SK-N-SH (cell line): ENCODE measurements at regions not wholly inside any gene's neighbourhood (a gene's known extent, or its start where the extent isn't known, plus 50 kb on each side); places are given as distances from the start of the nearest gene placed in this dataset.

ENCODE experiments used
- CTCF ChIA-PET: fragments of 300-600, 350-600 bp; formaldehyde crosslinking; extraction: SDS; loops from one replicate; lab custom pipeline; 2021; lab: Yijun Ruan, JAX
- POLR2A ChIA-PET: fragments of 350-600 bp; sonication (Branson Sonifier 250); formaldehyde crosslinking; extraction: SDS; loops from one replicate; lab custom pipeline; 2020; ENCODE audit warnings: antibody characterized with exemption, inconsistent platforms; lab: Yijun Ruan, JAX
- DNase-seq: peaks from one replicate; pipeline ENCODE4 v3.0.0; 2012
- H2AFZ ChIP-seq: fragments of 200-600 bp; sonication (generic); 2 replicates; pipeline ENCODE4 v1.8.1; 2016; ENCODE audit warnings: antibody characterized with exemption, mild to moderate bottlenecking, low read depth
- H3F3A ChIP-seq: fragments of 200-600 bp; sonication (generic); replicated peaks from 2 replicates; pipeline ENCODE3; 2016; ENCODE audit warnings: antibody characterized with exemption, mild to moderate bottlenecking; ENCODE audit not compliant: insufficient read depth
- H3K27ac ChIP-seq, 2 experiments: fragments of 200-500 bp in 1 of 2; fragments of 200-600 bp in 1 of 2; sonication (Bioruptor generic) in 1 of 2; sonication (generic), shearing (Covaris generic) in 1 of 2; 2 replicates each; pipeline versions ENCODE4 v1.5.1 to v1.6.1; 2014 to 2016; ENCODE audit warnings: low read depth in 2 of 2, inconsistent platforms in 1 of 2, low read length in 1 of 2, mild to moderate bottlenecking in 1 of 2, mixed read lengths in 1 of 2
- H3K27me3 ChIP-seq: fragments of 200-600 bp; sonication (generic), shearing (Covaris generic); 2 replicates; pipeline ENCODE4 v1.6.1; 2016; ENCODE audit warnings: mixed run types; ENCODE audit not compliant: insufficient read depth
- H3K36me3 ChIP-seq, 2 experiments: fragments of 200-500 bp in 1 of 2; fragments of 200-600 bp in 1 of 2; sonication (Bioruptor generic) in 1 of 2; sonication (generic) in 1 of 2; replicated peaks in 1 of 2; 2 replicates each; pipeline versions ENCODE3 to v1.5.1; 2014 to 2016; ENCODE audit warnings: low read length in 1 of 2, mild to moderate bottlenecking in 1 of 2; ENCODE audit not compliant: insufficient read depth in 2 of 2, control insufficient read depth in 1 of 2
- H3K4me1 ChIP-seq, 2 experiments: fragments of 200-500 bp in 1 of 2; fragments of 200-600 bp in 1 of 2; sonication (Bioruptor generic) in 1 of 2; sonication (generic), shearing (Covaris generic) in 1 of 2; 2 replicates each; pipeline versions ENCODE4 v1.5.1 to v1.6.1; 2014 to 2016; ENCODE audit warnings: low read depth in 1 of 2, low read length in 1 of 2, mixed run types in 1 of 2; ENCODE audit not compliant: insufficient read depth in 2 of 2, control insufficient read depth in 1 of 2
- H3K4me2 ChIP-seq: fragments of 200-600 bp; sonication (generic), shearing (Covaris generic); 2 replicates; pipeline ENCODE4 v1.6.1; 2017; ENCODE audit warnings: mixed run types
- H3K4me3 ChIP-seq, 2 experiments: fragments of 200-500 bp in 1 of 2; fragments of 200-600 bp in 1 of 2; sonication (Bioruptor generic) in 1 of 2; sonication (generic), shearing (Covaris generic) in 1 of 2; 2 replicates each; pipeline versions ENCODE4 v1.5.1 to v1.8.1; 2014 to 2016; ENCODE audit warnings: low read depth in 2 of 2, inconsistent platforms in 1 of 2, low read length in 1 of 2, mild to moderate bottlenecking in 1 of 2, mixed read lengths in 1 of 2, moderate library complexity in 1 of 2
- H3K79me2 ChIP-seq: fragments of 200-600 bp; sonication (generic); 2 replicates; pipeline ENCODE4 v1.8.1; 2017; ENCODE audit warnings: mild to moderate bottlenecking; ENCODE audit not compliant: insufficient read depth
- H3K9ac ChIP-seq: fragments of 200-600 bp; sonication (generic); 2 replicates; pipeline ENCODE4 v1.6.1; 2017; ENCODE audit warnings: mixed run types
- H3K9me2 ChIP-seq: fragments of 200-600 bp; sonication (generic); 2 replicates; pipeline ENCODE4 v1.6.1; 2017; ENCODE audit warnings: mixed run types
- H3K9me3 ChIP-seq: fragments of 200-600 bp; sonication (generic); 2 replicates; pipeline ENCODE4 v1.6.1; 2017; ENCODE audit warnings: mixed run types, mild to moderate bottlenecking, moderate library complexity
- H4K20me1 ChIP-seq: fragments of 200-600 bp; sonication (generic); 2 replicates; pipeline ENCODE4 v1.6.1; 2017; ENCODE audit warnings: mild to moderate bottlenecking, mixed run types; ENCODE audit not compliant: insufficient read depth
- ELF1 ChIP-seq: IDR thresholded peaks from 2 replicates; pipeline ENCODE4 v1.4.0; 2012
- EP300 ChIP-seq, 2 experiments: IDR thresholded peaks; 2 replicates each; pipeline versions ENCODE4 v1.4.0 to v1.6.1; 2012; ENCODE audit warnings: borderline replicate concordance in 1 of 2, low read depth in 1 of 2, low read length in 1 of 2
- FOSL2 ChIP-seq: IDR thresholded peaks from 2 replicates; pipeline ENCODE4 v1.4.0; 2012; ENCODE audit warnings: low read depth, mild to moderate bottlenecking, moderate library complexity, borderline replicate concordance
- FOXM1 ChIP-seq: IDR thresholded peaks from 2 replicates; pipeline ENCODE4 v1.4.0; 2012; ENCODE audit warnings: low read depth, mild to moderate bottlenecking
- GABPA ChIP-seq: IDR thresholded peaks from 2 replicates; pipeline ENCODE4 v1.4.0; 2012; ENCODE audit warnings: low read depth, mild to moderate bottlenecking
- JUND ChIP-seq: IDR thresholded peaks from 2 replicates; pipeline ENCODE4 v1.4.0; 2012
- MEF2A ChIP-seq: IDR thresholded peaks from 2 replicates; pipeline ENCODE4 v1.4.0; 2012; ENCODE audit warnings: low read depth, borderline replicate concordance
- NFIC ChIP-seq: IDR thresholded peaks from 2 replicates; pipeline ENCODE4 v1.4.0; 2012; ENCODE audit warnings: borderline replicate concordance
- POLR2AphosphoS5 ChIP-seq: IDR thresholded peaks from 2 replicates; pipeline ENCODE4 v1.6.1; 2012; ENCODE audit warnings: low read depth, low read length
- RAD21 ChIP-seq: IDR thresholded peaks from 2 replicates; pipeline ENCODE4 v1.6.1; 2012; ENCODE audit warnings: mild to moderate bottlenecking, low read length
- RFX5 ChIP-seq: IDR thresholded peaks from 2 replicates; pipeline ENCODE4 v1.6.1; 2012; ENCODE audit warnings: mild to moderate bottlenecking, improper control_type of control experiment, low read length
- RXRA ChIP-seq: IDR thresholded peaks from 2 replicates; pipeline ENCODE4 v1.4.0; 2012; ENCODE audit warnings: low read depth, mild to moderate bottlenecking, borderline replicate concordance
- SMC3 ChIP-seq: IDR thresholded peaks from 2 replicates; pipeline ENCODE4 v1.6.1; 2012; ENCODE audit warnings: low read depth, low read length, improper control_type of control experiment
- TAF1 ChIP-seq: IDR thresholded peaks from 2 replicates; pipeline ENCODE4 v1.6.1; 2012; ENCODE audit warnings: low read depth, mild to moderate bottlenecking, low read length, moderate library complexity, borderline replicate concordance
- TCF12 ChIP-seq: IDR thresholded peaks from 2 replicates; pipeline ENCODE4 v1.4.0; 2012
- TEAD4 ChIP-seq: IDR thresholded peaks from 2 replicates; pipeline ENCODE4 v1.4.0; 2012; ENCODE audit warnings: mild to moderate bottlenecking, borderline replicate concordance; ENCODE audit not compliant: insufficient read depth
- WGBS: methylation state at CpG from one replicate; pipeline ENCODE4 v1.1.6; 2017; ENCODE audit warnings: low lambda C conversion rate; 5-methylcytosine and 5-hydroxymethylcytosine counted together
- TF ChIP-seq, protein P1 (sequence below): fragments of 150-350 bp; IDR thresholded peaks from 2 replicates; pipeline ENCODE4 v1.6.1; 2016; ENCODE audit warnings: mild to moderate bottlenecking, low read depth, low read length
- TF ChIP-seq, protein P2 (sequence below): fragments of 200-600 bp; sonication (generic); IDR thresholded peaks from 2 replicates; pipeline ENCODE4 v1.6.1; 2017; ENCODE audit warnings: antibody characterized with exemption, mild to moderate bottlenecking, moderate library complexity
- TF ChIP-seq, protein P3 (sequence below): IDR thresholded peaks from 2 replicates; pipeline ENCODE4 v1.4.0; 2012; ENCODE audit warnings: low read depth, borderline replicate concordance
- TF ChIP-seq, protein P4 (sequence below): IDR thresholded peaks from 2 replicates; pipeline ENCODE4; 2012

DNA sequence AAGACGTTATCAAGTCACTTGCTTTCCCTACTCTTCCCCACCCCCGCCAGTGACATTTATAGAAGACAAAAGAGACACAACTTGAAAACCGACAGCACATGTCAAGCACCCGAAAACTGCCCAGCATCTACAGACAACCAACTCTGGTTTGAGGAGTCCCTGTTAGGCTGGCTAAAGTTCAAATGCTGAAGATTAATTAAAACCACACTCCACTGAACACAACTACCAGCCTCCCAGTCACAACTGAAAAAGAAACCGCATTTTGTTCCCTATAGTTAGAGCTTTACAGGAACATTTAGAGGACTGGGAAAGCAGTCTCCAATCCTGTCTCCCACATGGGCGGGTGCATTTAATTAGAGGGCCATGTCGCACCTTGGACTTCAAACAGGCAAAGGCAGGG, 73.0 kb upstream of the COX10 start:
- no peaks in the 10 kb centered on the region for H3K9me2 ChIP-seq
- no peaks in the 10 kb centered on the region for H3K36me3 ChIP-seq
- H2AFZ ChIP-seq, result no peak overlapping the region
- H4K20me1 ChIP-seq, result no peaks in the 10 kb centered on the region
- TF ChIP-seq EP300 (IDR thresholded peaks at IDR 0.05; ENCODE audit: borderline replicate concordance in 1 of 2, low read depth in 1 of 2, low read length in 1 of 2), result no peak
- no peak for TF ChIP-seq MEF2A
- TF ChIP-seq ELF1, result no peak
- TF ChIP-seq, protein P1, sequence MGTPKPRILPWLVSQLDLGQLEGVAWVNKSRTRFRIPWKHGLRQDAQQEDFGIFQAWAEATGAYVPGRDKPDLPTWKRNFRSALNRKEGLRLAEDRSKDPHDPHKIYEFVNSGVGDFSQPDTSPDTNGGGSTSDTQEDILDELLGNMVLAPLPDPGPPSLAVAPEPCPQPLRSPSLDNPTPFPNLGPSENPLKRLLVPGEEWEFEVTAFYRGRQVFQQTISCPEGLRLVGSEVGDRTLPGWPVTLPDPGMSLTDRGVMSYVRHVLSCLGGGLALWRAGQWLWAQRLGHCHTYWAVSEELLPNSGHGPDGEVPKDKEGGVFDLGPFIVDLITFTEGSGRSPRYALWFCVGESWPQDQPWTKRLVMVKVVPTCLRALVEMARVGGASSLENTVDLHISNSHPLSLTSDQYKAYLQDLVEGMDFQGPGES, result no peak
- TF ChIP-seq TAF1, result no peak
- TF ChIP-seq, protein P2, sequence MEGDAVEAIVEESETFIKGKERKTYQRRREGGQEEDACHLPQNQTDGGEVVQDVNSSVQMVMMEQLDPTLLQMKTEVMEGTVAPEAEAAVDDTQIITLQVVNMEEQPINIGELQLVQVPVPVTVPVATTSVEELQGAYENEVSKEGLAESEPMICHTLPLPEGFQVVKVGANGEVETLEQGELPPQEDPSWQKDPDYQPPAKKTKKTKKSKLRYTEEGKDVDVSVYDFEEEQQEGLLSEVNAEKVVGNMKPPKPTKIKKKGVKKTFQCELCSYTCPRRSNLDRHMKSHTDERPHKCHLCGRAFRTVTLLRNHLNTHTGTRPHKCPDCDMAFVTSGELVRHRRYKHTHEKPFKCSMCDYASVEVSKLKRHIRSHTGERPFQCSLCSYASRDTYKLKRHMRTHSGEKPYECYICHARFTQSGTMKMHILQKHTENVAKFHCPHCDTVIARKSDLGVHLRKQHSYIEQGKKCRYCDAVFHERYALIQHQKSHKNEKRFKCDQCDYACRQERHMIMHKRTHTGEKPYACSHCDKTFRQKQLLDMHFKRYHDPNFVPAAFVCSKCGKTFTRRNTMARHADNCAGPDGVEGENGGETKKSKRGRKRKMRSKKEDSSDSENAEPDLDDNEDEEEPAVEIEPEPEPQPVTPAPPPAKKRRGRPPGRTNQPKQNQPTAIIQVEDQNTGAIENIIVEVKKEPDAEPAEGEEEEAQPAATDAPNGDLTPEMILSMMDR, result no peak
- TF ChIP-seq NFIC, result no peak
- no peak for TF ChIP-seq SMC3
- TF ChIP-seq RXRA, result no peak
- TF ChIP-seq, protein P3, sequence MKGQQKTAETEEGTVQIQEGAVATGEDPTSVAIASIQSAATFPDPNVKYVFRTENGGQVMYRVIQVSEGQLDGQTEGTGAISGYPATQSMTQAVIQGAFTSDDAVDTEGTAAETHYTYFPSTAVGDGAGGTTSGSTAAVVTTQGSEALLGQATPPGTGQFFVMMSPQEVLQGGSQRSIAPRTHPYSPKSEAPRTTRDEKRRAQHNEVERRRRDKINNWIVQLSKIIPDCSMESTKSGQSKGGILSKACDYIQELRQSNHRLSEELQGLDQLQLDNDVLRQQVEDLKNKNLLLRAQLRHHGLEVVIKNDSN, result no peak
- TF ChIP-seq TEAD4, result no peak
- no peak for TF ChIP-seq FOXM1
- TF ChIP-seq RFX5, result no peak
- no peak for TF ChIP-seq JUND
- H3K27me3 ChIP-seq, result no peaks in the 10 kb centered on the region
- CTCF ChIA-PET, result no interaction called here
- no peak overlapping the region for H3K27ac ChIP-seq
- POLR2A ChIA-PET, result no interaction called here
- H3K4me2 ChIP-seq, result no peak overlapping the region
- 41% methylated on average over 7 of the region's 7 CpGs for WGBS
- no peaks in the 10 kb centered on the region for H3K79me2 ChIP-seq
- H3F3A ChIP-seq, result no peaks in the 10 kb centered on the region
- peaks cover 0 to 4% of the 10 kb centered on the region in 2 experiments; a peak in 2 of 4 replicates for H3K4me1 ChIP-seq
- H3K9me3 ChIP-seq, result no peaks in the 10 kb centered on the region
- DNase-seq, result no peak
- no peak overlapping the region for H3K4me3 ChIP-seq
- no peak overlapping the region for H3K9ac ChIP-seq

DNA sequence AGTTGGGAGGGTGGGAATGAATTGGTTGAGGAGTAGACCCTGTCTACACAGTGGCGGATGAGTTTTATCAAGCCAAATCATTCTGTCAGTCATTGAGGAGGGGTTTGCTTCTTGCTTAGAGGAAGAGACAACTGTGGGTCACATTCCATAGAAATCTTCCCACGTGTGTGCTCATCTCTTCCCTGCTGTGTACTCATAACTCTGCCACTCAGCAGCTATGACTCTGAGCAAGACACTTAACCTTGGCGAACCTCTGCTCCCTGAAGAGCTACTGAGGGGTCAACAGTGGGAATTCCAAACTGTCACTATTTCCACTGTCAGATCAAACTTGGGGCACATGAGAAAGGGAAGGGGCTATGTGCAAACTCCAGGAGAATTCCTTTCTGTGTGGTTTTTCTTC, 72.6 kb upstream of the COX10 start:
- Histone ChIP-seq H4K20me1 (no peaks in the 10 kb centered on the region), H3K27ac (no peak overlapping the region), H3K27me3 (no peaks in the 10 kb centered on the region), H3K4me3 (no peak overlapping the region), H3K9ac (no peak overlapping the region), H3K4me1 (peaks cover 0 to 4% of the 10 kb centered on the region in 2 experiments; a peak in 2 of 4 replicates), H3K36me3 (no peaks in the 10 kb centered on the region), H3F3A (no peaks in the 10 kb centered on the region), H3K4me2 (no peak overlapping the region), H3K79me2 (no peaks in the 10 kb centered on the region), H2AFZ (no peak overlapping the region), H3K9me2 (no peaks in the 10 kb centered on the region), H3K9me3 (no peaks in the 10 kb centered on the region)
- no peak for DNase-seq
- CTCF ChIA-PET, result no interaction called here
- 72% methylated on average over 3 of the region's 3 CpGs for WGBS
- TF ChIP-seq RAD21 (no peak), TAF1 (no peak), JUND (no peak), RXRA (no peak), POLR2AphosphoS5 (no peak), SMC3 (no peak), TEAD4 (no peak), FOSL2 (no peak), FOXM1 (no peak), GABPA (no peak), TCF12 (no peak)
- TF ChIP-seq, protein P4, sequence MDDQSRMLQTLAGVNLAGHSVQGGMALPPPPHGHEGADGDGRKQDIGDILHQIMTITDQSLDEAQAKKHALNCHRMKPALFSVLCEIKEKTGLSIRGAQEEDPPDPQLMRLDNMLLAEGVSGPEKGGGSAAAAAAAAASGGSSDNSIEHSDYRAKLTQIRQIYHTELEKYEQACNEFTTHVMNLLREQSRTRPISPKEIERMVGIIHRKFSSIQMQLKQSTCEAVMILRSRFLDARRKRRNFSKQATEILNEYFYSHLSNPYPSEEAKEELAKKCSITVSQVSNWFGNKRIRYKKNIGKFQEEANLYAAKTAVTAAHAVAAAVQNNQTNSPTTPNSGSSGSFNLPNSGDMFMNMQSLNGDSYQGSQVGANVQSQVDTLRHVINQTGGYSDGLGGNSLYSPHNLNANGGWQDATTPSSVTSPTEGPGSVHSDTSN, result no peak
- TF ChIP-seq, protein P2, result no peak
- TF ChIP-seq, protein P1, result no peak
- POLR2A ChIA-PET, result no interaction called here
